HG03432 (cell line): ENCODE measurements at regions not wholly inside any gene's neighbourhood (a gene's known extent, or its start where the extent isn't known, plus 50 kb on each side); places are given as distances from the start of the nearest gene placed in this dataset.
"Not testable (repeated sequence)": the region's sequence is repeated elsewhere in the genome, so short reads cannot be mapped to it uniquely, and the experiment has no call there.

Experiments
- ATAC-seq: cut with Tn5 transposase; IDR thresholded peaks from one replicate; pipeline ENCODE4 v1.9.1; 2021; ENCODE audit warnings: mild to moderate bottlenecking, moderate library complexity; ENCODE audit not compliant: unreplicated experiment

DNA sequence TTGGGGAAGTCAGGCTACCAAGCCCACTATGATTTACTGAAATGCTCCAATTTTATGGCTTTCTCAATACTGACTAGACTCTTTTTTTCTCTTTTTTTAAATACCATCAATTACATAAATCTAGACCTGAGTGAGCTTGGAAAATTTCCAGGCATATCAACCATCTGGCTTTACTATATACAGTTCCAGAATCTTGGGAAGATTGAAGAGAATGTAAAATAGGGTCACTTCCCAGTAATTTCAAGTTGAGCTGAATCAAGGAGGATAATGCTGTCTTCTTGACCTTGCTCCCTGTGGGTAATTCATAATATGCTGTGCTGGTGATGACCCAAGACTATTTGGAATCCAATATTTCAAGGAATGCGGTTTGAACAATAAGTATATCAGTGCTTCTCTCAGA, 108.1 kb downstream of the MAP3K21 start:
- ATAC-seq = no peak

DNA sequence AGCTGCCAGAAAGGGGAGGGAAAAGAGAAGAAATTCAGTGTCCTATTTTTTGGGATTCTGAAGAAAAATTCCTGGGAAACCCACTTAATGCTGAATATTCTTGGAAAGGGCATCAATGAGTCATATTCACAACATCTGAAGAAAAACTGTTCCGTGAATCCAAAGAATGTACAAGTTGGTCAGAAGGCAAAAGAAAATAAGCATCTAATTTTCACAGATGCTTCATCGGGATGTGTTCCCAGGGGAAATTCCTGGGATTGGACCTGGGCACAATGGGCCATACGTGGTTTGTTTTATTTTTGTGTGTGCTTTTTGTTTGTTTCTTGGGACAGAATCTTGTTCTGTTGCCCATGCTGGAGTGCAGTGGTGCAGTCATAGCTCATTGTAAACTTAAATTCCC, 112.2 kb downstream of the MAP3K21 start:
- ATAC-seq = no peak

DNA sequence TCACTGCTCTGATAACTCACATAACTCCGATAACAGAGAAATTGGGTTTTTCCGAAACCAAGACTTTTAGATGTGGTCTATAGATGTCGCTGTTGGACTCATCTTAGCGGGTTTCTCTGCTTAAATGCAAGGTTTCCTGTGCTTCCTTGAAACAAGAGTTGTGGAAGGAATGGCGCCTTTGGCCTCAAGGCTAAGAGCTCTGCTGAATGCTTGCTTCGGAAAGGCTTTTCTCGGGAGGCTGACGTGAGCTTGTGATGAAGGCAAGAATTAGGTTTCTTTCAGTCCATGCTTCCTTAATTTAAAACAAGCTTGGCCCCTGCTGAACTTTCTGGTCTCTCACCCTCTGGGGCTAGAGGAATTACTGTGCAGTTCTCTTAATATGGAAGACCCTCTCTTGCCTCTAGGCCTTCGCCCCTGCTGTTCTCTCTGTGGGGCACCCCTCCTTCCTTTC, 113.5 kb downstream of the MAP3K21 start:
- peak; percentile 66 for ATAC-seq

DNA sequence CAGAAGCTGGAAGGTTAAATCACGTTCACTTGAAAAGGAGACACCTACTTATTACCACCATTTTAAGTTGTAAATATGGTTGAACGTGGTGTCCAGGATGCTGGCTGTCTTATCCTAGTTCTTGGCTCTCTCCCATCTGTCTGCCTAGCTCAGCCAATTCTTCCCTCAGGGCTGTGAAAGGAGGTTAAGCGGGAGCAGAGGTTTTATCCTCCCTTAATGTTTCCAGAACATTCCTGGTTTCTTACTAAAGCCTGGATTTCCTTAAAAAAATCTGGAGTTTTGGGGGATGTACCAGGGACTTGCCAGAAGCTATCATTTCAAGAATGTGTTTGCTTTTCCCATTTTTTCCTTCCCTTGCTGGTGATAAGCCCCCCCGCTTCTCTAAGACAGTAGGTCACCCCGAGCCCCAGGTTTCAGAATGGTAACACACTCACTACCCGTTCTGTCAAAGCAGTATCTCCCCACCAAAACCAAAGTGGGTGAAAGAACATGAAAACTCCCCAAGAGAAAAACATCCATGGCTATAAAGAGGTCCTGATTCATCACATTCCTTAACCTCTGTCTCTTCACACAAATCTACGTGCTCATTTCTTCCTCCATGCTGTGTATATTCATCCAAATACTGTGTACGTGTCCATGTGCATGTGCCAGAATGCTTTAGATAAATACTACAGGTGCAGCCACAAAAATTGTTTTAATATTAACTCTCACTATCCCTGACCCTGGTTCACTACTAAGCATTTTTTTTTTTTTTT, 114.7 kb downstream of the MAP3K21 start:
- ATAC-seq = no peak

DNA sequence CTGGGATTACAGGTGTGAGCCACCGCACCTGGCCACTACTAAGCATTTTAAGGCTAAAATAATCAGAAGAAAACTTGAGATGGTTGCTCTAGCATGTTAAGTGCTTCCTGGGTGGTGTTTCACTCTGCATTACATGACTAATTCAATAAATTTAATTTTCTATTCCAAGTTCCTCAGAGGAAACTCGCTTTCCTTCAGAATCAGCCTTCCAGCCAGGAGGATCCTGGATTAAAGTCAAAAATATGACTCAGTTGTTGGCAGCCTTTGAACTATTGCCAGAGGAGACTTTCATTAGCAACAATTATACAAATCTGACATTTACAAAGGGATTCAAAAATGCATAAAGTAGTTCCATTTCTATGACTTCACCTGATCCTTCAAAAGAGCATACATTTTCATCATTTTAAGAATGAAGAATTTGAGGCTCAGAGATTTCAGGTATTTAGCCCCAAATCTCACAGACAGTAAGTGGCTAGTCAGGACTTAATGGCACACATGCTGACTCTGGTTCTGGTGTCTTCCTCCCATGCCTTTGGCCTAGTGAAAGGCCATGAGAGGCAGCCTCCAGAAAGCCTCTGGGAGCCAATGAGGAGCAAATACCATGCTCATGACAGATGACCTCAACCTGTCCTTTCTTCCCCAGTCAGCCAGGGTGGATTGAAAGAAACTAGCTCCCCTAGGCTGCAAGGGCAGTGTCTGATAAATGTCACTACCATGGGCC, 115.7 kb downstream of the MAP3K21 start:
- no peak for ATAC-seq

DNA sequence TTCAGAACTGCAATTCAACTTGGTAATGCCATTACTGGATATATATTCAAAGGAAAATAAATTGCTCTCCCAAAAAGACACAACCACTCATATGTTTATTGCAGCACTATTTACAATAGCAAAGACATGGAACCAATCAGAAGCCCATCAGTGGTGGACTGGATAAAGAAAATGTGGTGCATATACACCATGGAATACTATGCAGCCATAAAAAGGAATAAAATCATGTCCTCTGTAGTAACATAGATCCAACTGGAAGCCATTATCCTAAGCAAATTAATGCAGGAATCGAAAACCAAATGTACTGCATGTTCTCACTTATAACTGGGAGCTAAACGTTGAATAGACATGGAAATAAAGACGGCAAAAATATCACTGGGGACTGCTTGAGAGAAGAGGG, 117.0 kb downstream of the MAP3K21 start:
- ATAC-seq = no peak

DNA sequence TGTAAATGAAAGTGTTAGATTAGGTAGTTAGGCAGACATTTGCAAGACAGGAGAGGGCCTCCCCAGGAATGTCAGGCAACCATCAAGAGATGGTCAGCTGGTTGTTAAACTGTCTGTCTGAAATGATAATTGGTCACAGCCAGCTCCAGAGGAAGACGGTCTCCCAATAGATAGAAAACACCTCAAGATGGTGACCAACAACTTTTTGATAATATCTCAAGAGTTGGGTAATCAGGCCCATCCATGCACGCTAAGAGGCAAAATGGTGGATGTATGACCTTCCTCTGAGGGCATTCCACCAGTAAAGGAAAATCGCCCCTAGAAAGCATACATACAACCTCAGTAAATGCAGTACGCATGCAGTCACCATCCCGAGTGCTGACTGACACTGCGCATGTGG, 118.2 kb downstream of the MAP3K21 start:
- no peak for ATAC-seq

DNA sequence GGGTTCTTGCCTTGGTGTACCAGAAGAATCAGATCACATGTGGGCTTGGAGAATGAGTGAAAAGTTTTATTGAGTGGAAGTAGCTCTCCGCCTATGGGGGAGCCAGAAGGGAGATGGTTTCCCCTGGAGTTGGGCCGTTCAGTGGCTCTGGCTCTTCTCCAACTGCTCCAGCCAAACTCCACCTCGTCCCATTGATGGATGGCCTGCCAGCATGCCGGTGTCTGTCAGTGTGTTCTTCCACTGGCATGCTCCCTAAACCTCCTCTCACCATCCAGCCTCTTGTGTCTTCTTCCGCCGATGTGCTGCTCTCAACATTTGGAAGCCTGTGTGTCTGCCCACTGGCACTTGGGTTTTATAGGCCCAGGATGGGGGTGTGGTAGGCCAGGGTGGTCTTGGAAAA, 119.4 kb downstream of the MAP3K21 start:
- ATAC-seq = no peak

DNA sequence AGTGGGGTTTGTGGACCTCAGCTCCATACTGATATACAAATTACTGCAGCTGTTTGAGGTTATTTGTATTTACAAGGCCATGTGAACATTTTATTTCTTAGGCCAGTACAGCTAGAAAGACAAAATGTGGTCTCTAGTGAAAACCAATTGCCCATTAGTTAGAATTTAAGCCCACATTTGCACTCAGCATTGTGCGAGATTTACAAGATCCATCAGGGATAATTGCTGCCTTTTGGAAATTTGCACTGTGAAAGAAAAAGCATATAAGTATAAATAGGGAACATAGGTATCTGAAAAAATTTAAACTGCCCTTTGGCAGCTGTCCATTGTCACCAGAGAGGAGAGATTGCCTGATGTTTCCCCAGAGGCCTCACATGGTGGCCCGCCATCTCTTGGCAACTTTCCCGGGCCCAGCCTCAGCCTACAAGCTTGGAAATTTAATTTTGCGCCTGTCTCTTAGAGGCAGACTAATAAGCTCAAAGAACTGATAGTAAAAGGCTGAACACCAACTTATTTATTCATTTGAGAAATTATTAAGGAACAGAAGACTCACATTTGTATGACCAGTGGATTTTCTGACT, 120.7 kb downstream of the MAP3K21 start:
- no peak for ATAC-seq

DNA sequence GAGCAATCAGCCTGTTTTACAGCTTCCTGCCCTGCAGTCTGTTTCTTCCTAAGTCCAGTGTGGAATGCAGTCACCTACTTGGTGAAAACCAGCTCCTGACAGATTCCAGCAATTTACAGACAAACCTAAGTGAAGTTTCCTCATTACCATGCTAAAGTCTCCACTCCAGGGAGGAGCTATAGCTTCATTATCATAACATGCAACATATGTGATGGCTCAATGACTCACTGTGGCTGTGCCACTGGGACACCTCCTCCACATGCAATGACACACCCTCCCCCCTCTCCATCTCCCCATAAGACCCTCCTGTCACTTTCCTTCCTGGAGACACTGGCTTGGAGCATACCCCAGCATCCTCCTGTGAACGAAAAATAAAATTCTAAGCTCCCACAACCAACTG, 125.2 kb downstream of the MAP3K21 start:
- no peak for ATAC-seq

DNA sequence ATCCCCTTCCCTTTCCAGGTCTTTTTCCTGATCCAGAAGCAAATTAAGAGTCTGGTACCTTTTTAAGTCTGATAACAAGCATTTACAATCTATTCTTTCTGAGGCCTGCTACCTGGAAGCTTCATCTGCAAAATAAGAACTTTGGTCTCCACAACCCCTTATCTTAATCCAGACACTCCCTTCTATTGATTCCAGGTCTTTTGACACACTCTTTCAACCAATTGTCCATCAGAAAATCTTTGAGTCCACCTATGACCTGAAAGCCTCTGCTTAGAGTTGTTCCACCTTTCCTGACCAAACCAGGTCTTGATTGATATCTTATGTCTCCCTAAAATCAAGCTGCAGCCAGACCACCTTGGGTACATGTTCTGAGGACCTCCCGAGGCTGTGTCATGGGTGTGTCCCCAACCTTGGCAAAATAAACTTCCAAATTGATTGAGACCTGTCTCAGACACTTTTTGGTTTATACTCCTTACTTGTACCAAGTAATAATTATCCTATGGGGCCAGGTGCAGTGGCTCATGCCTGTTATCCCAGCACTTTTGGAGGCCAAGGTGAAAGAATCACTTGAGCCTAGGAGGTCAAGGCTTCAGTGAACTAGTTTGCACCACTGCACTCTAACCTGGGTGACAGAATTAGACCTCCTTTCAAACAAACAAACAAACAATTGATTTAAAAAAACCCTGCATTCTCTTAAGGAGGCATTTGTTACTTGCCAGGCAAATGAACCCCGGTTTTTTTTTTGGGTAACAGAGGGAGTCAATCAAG, 126.1 kb downstream of the MAP3K21 start:
- ATAC-seq = no peak

DNA sequence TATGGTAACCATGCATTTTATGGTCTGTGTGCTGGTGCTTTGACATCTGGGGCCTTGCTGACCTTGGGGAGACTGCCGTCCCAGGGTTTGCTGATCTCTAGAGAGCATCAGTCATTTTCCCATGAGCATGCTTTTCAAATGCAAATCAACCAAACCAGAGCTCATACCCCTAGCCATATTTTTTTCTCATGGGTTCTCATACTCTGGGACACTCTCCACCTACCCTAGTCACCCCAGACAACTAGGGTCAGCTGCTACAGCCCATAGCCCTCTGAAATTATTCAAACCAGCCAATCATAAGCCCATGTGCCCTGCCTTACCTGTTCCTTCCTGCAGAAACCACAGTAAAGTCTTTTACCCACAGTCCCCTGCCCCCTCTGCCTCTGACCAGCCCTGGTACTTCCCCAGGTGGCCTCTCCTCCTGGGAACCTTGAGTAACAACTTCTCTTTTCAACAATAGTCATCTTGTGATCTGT, 132.0 kb downstream of the MAP3K21 start:
- ATAC-seq = peak; percentile 78

DNA sequence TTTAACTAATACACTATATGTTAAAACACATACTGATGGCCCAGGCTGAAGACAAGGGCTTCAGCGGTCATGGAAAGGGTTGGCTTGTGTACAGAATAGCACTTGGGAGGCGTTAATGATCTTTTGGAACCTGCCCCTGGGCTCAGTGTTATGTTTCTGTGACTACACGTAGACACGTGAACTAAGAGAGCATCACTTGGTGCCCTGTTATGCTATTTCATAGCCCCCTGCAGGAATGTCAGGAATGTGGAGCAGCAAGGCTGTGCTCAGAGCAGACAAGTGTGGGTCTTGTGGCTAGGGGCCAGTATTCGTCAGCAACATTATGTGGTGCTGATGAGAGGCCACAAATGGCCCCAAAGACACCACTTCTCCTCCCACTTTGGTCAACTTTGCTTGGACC, 132.4 kb downstream of the MAP3K21 start:
- ATAC-seq = no peak

DNA sequence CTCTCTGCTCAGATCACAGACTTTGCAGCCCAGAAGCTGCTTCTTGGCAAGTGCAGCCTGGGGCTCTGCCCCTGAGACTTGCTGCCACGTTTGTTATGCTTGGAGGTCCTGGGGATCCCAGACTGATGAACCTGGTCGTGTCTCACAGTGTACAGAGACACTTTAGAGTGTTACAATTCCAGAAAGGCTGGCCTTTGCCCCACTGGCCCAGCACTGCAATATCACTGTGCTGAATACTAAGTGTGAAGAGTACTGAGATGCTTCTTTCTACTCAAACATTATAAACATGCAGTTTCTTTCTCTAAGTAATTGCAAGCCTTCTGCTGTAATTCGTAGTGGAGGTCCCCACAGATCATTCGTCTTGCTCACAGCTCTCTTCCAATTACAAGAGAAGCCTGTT, 133.2 kb downstream of the MAP3K21 start:
- no peak for ATAC-seq

DNA sequence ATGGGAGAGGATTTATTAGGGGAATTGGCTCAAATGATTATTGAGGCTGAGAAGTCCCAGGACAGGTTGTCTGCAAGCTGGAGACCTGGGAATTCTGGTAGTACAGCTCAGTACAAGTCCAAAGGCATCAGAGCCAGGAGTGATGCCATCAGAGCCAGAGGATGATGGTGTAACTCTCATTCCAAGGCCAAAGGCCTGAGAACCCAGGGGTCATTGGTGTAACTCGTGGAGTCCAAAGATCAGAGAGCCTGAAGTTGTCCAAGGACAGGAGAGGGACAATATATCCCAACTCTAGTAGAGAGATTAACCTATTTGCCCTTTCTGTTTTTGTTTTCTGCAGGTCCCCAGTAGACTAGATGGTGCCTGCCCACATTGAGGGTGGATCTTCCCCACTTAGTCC, 134.3 kb downstream of the MAP3K21 start:
- no peak for ATAC-seq

DNA sequence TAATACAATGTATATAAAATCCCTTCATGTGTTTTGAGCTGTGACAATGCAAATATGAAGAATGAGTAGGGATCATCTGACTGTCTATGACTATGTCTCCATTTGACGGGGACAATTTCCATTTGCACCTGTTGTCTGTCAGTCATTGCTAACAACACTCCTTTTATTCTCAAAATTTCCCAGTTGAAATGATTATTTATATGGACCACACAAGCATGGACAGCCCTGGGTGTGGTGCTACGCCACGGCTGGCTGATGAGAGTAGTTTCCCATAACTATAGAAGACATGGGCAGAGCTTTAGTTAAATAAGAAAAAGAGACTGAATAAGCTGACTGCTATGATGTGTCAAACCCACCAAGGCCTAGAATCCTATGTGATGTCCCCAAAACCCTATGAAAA, 135.8 kb downstream of the MAP3K21 start:
- ATAC-seq = no peak

DNA sequence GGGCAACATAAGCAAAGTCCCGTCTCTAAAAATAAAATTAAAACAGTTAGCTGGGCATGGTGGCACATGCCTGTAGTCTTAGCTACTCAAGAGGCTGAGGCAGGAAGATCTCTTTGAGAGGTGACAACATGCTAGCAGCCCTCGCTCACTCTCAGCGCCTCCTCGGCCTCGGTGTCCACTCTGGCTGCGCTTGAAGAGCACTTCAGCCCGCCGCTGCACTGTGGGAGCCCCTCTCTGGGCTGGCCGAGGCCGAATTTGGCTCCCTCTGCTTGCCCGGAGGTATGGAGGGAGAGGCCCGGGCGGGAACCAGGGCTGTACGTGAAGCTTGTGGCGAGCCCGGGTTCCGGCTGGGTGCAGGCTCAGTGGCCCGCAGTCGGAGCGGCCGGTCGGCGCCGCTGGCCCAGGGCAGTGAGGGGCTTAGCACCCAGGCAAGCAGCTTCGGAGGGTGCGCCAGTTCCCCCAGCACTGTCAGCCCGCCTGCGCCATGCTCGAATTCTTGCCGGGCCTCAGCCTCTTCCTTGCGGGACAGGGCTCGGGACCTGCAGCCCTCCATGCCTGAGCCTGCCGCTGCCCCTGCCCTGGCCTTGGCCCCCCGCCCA, 138.3 kb downstream of the MAP3K21 start:
- no peak for ATAC-seq

DNA sequence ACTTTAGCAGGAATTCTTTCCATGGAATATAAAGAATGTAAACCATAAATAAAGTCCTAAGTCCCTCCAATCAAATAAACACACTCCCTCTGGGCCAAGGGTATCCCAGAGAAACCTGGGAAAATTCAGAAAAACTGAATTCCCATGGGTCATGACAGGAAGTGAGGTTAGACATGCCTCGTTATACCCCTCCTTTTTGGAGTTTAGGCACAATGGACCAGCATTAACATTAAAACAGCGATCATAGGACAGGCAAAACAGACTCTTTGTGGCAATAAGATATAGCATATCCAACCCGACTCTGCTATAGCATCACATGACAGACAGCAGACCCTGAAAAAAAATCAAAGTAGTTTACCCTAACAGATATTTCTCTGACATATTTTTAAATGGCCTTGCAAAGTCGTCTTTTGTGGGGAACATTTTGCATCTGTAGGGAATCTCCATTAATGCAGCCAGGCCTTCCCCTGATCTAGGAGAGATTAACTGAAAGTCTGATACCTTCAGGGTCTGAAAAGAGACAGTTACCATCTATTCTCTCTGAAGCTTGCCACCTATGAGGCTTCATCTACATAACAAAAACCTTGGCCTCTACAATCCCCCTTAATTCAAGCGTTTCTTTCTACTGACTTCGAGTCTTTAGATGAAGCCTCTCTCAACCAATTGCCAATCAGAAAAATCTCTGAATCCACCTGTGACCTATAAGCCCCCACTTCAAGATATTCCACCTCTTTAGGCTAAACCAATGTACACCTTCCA, 143.0 kb upstream of the KCNK1 start:
- no peak for ATAC-seq

DNA sequence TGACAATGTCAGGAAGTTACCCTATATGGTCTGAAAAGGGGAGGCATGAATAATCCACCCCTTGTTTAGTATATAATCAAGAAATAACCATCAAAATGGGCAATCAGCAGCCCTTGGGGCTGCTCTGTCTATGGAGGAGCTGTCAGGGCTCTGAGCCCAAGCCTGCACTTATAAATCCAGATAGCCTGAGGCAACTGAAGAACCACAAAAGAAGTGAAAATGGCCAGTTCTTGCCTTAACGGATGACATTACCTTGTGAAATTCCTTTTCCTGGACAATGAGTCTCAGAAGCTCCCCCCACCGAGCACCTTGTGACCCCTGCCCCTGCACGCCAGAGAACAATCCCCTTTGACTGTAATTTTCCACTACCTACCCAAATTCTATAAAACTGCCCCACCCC, 142.1 kb upstream of the KCNK1 start:
- not testable (repeated sequence) for ATAC-seq

DNA sequence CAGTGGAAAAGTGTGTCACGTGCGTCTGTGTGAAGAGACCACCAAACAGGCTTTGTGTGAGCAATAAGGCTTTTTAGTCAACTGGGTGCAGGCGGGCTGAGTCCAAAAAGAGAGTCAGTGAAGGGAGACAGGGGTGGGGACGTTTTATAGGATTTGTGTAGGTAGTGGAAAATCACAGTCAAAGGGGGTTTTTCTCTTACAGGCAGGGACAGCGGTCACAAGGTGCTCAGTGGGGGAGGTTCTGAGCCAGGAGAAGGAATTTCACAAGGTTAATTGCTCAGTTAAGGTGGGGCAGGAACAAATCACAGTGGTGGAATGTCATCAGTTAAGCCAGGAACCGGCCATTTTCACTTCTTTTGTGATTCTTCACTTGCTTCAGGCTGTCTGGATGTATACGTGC, 141.1 kb upstream of the KCNK1 start:
- ATAC-seq = not testable (repeated sequence)
